HG03025 (cell line): ENCODE measurements at regions not wholly inside any gene's neighbourhood (a gene's known extent, or its start where the extent isn't known, plus 50 kb on each side); places are given as distances from the start of the nearest gene placed in this dataset.
"Not testable (repeated sequence)": the region's sequence is repeated elsewhere in the genome, so short reads cannot be mapped to it uniquely, and the experiment has no call there.

Source experiments
- ATAC-seq: cut with Tn5 transposase; IDR thresholded peaks from one replicate; pipeline ENCODE4 v1.9.1; 2021; ENCODE audit warnings: mild to moderate bottlenecking, moderate library complexity; ENCODE audit not compliant: unreplicated experiment, low FRiP score

DNA sequence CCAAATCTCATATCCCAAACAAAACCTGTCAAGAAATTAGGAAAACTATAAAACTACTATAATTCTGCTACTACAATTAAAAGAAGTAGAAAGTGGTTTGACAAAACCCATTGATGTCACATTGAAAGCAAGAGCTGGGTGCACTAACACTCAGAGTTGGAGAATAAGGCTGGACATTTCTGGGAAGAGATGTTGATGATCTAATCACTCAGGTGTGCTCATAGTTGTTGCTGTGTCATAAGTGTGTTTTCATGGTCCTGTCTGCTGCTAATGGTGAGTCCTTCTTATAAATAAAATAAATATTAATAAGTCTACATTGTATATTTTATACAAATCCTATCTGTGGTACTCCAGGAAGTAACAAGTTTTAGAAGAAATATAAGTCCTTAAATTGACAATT, 168.2 kb upstream of the LRP1B start:
- no peak for ATAC-seq

DNA sequence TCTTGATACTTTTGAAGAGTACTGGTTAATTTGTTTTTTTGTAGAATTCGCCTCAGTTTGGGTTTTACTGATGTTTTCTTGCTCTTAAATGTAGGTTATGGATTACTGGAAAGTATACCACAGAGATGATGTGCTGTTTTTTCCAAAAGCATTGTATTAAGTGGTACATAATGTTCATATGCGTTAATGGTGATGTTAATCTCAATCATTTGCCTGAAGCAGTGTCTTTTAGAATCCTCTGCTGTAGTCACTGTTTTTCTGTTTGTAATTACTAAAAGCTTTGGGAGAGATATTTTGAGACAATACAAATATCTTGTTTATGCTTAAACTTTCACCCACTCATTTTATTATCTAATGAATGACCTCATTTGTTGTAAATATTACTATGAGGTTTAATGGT, 163.4 kb upstream of the LRP1B start:
- no peak for ATAC-seq

DNA sequence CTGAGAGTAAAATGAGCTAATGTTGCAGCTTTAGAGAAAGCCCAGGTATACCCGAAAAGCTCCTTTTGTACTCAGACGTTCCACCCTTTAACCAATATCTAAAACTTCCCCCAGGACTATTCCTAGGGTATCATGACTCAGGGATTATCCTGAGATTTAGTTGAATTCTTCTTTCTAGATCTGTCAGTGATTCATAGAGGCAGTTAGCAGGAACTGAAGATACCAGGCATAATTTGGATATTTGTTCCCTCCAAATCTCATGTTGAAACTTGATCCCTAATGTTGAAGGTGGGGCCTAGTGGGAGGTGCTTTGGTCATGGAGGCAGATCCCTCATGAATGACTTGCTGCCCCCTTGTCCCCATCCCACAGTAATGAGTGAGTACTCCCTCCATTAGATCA, 161.2 kb upstream of the LRP1B start:
- ATAC-seq: no peak

DNA sequence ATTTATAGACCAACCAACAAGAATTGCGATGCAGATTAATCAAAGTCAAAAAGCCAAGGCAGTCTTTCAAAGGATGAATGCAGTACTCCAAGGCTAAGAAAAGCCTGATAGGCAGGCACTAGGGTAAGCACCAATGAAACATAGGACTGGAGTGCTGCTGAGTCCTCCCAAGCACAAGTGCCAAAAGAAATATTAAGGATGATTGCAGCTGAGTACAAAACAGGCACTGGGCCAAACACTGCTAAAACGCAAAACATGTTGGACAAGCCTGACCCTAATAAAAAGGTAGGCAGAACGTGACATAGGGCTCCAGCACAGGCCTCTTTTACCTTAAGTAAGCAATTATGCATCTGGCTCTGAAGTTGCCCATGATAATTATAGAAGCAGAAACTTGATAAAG, 160.1 kb upstream of the LRP1B start:
- no peak for ATAC-seq

DNA sequence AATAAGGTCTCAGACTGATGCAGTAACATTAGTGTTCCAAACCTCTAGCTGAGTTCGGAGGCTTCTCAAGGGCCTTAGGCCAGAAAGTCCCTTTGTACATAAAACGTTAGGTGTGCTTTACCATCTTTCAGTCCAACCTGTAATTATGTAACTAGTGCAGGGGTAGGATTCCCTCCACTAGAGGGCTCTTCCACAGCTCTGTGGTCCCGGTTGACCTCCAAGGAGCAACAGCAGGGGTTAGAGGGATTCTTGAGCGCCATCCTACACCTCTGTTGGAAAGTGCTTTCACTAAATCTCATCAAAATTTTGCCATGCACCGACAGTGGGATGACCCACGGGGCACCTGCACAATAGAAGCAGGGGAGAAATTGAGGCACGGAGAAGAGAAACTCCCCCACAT, 155.8 kb upstream of the LRP1B start:
- ATAC-seq: no peak

DNA sequence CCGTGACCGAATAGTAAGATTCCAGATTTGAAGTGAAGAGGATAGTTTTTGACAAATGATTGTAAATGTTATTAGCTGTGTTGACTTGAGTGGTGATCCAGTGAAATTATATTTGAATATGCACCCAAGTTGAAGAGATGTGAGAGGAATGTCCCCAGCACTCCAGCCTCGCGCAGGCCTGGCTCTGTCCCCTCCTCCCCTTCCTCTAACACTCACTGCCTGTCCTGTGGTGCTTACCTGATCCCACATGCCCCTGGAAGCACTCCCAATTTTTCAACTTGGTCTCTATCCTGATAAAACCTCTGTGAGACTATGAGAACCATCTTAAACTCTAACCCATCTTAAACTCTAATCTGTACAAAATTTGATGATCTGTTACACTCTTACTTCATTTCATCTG, 154.7 kb upstream of the LRP1B start:
- no peak for ATAC-seq

DNA sequence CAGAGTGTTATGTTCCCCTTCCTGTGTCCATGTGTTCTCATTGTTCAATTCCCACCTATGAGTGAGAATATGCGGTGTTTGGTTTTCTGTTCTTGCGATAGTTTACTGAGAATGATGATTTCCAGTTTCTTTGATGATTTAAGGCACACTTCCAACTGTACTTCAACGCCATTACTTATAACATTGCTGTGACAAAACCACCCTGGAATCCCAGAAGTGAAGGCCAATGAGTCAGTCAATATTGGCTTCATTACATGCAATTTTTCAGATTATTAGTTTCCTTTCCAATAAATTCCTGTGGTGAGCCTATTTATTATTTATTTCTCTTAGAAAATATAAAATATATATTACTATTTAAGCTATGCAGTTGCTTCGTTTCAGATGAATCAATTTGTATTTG, 153.5 kb upstream of the LRP1B start:
- ATAC-seq: not testable (repeated sequence)

DNA sequence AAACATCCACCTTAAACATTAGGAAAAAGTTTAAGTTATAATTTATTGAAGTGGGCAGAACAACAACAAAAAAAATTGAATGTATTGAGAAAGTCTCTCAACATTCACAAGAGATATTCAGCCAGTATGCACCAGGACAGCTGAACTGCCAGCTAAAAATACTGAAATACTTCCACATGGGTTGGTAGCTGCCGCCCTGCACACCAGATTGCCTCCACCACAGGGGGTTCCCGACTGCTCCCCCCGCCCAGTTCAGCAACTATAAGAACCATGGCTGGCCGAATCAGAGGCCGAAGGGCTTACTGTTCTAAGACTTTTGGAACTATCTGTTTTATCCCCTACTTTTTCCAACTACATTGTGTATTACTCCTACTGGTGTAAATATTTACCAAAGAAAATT, 150.0 kb upstream of the LRP1B start:
- no peak for ATAC-seq

DNA sequence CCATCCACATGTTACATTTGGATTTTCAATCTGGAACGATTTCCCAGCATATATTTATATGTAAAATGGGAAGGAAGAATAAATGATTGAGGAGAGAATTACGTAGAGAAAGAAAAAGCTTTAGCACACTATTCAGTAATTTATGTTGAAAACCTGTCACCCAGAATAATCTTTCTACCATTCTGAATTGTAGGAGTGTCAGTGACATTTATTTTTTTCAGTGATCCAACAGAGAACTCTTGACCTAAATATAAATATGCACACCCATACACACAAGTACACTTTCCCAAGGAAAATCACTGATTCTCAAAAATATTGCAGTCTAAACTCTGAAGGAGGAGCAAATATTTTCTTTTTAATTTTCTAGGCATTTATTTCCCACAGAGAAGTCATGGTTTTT, 140.2 kb upstream of the LRP1B start:
- no peak for ATAC-seq

DNA sequence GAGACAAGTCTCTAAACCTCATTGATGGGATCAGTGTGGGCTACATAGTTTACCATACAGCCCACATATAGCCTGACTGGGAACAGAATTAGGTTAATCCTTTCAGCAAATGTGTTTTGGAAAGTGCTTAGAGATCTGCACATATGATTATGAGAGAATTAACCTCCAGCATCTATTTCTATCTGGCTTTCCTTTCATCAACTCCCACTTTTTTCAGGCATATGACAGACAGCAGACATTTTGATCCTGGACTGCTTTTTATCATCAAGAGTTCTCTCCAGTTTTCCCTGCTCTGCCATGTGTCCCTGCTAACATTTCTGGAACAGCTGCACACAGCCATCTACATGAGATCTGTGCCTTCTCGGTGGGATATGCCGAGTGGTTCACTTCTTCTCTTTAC, 139.5 kb upstream of the LRP1B start:
- ATAC-seq: no peak

DNA sequence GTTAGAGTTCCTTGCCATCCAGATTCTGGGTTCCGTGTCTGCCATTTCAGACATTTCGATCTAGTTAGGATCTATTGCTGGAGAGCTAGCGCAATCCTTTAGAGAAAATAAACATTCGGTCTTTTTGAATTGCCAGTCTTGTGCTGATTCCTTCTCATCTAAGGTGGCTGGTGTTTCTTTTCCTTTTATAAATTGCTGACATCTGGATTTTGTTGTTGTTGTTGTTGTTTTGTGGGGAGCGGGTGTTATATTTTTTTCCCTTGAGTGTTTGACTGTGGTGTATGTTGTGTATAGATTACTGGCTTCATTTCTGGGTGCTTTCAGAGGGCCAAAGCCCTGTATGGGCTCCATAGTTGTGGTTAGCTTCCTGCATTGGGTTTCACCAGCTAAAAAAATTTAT, 128.5 kb upstream of the LRP1B start:
- no peak for ATAC-seq

DNA sequence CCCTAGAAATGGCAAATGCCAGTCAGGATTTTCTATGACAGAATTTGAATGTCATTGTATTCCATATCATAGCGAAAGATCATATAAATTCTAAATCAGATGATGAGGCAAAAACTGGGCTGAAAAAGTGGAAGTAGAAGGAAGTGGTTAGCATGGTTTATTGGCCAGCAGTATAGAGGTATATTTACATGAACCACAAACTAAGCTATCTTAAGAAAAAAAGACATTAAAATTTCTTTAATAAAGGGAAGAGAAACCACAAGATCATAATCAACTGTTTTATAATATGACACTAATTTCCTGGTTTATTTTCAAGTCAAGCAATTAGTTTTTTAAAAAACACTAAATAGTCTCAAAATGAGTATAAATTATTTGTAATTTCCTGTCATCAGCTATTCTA, 123.2 kb upstream of the LRP1B start:
- ATAC-seq: no peak

DNA sequence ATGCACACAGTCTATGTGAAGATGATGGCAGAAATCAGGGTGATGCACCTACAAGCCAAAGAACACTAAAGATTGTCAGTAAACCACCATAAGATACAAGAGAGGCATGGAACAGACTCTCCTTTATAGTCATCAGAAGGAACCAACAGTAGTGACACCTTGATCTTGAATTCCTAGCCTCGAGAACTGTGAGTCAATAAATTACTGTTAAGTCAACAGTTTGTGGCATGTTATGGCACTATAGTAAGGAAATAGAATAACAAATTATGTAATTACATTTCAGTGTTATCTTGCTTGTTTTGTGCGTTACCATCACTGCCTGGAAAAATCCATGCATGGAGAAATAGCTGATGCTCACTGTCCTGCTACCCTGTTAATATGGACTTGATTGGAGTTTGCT, 110.2 kb upstream of the LRP1B start:
- no peak for ATAC-seq

DNA sequence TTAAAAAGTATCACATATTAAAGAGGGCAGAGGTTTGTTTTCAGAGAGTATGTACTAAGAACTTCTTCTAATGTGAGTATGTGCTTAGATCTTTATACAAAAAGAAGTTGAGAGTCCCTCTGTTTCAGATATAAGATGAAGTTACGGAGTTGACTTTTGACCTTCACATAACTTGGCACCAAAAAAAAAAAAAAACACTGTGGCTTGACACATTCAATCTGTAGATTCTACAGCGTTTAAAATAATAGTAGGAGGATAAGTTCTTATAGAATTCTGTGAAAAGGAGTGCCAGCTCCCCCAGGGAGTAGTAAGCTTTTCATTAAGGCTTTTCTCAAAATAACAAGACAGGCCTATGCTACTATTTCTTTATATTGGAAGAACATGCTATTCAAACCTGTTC, 105.4 kb upstream of the LRP1B start:
- no peak for ATAC-seq

DNA sequence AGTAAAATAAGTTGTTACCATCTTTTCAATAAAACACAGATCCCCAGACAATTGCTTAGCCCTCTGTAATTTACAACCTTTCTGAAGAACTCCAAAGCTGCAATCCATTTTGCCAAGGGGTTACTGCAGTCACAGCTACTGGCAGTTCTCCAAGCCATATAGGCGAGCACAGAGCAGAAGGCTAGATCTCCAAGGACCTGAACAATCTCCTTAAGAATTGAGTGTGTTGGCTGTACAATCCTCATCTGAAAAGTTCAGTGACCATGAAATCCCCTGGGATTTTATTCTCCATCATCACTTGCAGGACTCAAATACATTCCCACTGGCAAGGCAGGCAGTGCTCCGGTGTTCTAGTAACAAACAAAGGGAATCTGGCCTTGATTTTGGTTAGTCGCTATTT, 103.9 kb upstream of the LRP1B start:
- no peak for ATAC-seq

DNA sequence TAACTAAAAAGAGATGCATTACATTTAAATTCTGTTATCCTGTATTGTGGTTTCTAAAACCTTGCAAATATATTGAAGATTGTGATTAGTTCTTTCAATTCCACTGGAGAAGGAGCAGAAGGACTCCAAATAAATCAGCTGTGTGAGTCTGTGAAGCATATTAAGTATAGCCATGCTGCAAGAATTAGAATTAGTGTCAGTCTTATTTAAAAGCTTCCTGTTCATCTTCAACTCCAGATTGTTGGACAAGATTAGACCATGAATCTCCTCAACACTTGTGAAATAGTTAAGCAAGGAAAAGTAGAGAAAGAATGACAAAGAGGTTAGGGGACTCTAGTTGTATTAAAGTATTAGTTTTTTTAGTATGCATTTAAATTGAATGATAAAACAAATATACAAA, 92.5 kb upstream of the LRP1B start:
- ATAC-seq: no peak

DNA sequence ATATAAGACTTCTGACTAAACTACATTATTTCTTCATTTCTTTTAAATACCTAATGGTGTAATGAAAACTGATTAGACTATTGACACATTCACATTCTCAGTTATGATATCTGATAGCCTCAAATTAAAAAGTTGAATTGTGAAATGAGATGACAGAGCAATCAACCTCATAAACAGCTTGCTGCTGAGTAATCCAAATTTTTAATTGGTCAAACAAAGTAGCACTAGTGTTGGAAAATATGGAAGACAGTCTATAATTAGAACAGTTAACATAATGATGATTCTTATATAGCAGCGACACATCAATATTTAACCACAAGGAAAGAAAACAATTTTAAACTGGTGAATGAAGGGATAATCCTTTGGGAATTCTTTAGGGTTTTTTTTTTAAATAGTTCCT, 91.9 kb upstream of the LRP1B start:
- no peak for ATAC-seq

DNA sequence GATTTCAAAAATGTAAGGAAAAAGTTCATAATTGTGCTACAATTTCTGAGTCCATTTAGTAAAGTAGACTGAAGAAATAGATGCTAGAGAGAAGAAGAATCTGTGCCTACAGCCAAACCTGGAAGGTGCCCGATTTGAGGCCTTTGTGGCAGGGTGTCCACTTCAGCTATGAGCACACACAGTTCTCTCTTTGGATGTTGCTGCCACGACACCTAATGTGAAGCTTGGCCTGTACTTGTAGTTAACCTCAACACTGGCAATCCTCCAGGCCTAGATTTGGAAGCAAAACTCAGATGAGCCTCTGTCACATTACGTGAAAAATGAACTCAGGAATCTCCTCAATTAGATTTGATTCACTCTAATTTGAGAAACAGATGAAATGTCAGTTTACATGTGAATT, 90.1 kb upstream of the LRP1B start:
- ATAC-seq: no peak

DNA sequence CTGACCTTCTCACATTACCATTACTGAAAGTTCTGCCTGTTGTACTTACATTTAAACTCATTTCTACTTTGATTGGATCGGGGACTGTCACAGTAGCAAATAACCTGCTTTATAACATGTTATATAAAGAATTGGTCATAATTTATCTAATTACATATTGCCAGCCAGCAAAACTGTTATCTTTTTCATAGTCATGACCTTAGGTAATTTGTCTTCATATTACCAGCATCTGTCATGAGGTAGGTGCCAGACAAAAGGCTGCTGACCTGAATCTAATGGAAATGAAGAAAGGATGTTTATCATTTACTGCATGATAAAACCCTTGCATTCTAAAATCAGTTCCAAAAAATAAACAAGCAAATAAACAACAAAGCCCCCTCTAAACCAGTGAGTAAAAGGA, 89.4 kb upstream of the LRP1B start:
- no peak for ATAC-seq

DNA sequence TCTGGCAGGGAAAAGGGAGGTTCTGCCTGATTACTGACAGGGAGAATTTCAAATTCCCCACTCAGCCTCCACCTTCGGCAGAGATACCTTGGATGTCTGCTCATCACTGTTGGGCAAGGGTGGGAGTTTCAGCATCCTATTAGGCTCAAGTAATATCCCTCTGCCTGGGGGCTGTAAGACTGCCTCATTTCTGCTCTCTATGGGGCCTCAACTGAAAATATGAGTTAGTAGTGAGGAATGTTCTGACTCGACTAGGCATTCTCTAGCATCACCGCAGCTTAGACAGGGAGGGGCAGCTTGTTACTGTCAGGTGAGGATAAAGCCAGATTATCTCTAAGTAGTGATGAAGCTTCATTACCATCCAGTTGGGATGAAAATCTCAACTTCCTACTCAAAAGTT, 87.7 kb upstream of the LRP1B start:
- no peak for ATAC-seq

DNA sequence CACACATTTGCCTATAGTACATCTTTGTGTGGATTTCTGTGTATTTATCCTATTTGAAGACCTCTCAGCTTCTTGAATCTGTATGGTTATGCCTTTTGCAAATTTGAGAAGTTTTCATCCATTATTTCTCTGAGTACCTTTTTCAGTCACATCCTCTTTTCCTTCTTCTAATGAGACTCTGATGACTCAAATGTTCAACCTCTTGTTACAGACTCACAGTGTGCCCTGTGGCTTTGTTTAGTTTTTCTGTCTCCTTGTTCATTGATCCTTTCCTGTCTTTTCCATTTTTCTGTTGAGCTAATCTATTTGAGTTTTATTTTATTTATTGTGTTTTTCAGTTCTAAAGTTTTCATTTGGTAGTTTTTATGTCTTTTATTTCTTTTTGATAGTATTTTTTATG, 87.0 kb upstream of the LRP1B start:
- ATAC-seq: no peak

DNA sequence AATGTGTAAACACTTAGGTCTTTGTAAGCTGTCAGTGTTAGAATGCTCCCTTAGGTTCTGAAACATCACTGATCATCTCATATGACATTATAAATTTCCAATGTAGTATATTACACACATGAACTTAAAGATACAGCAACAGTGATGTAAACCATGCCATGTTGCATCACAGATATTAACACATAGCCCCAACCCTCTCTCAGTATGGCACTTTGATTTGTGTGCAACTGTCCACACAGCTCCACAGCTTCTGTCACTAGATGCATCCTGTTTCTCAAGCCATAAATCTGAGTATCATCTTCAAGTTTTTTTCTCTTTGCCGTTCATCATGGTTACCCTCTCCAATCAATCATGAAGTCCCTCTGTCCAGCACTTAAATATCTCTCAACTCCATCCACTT, 69.2 kb upstream of the LRP1B start:
- no peak for ATAC-seq

DNA sequence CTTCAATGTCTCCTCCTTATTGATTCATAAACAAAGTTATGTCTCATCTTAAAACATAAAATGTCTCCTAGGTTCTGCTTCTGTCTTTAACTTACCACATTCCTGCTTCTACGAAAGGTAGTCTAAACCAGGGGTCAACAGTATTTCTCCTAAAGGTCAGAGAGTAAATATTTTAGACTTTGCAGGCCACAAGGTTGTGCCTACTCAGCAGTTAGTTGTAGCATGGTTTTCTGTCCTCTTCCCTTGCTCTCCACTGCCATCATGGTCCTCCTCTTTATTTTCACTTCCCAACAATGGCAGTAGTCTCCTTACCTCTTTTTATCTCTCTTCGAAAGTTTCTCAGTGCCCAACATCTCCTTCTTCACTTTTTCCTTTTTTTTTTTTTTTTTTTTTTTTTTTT, 68.3 kb upstream of the LRP1B start:
- no peak for ATAC-seq

DNA sequence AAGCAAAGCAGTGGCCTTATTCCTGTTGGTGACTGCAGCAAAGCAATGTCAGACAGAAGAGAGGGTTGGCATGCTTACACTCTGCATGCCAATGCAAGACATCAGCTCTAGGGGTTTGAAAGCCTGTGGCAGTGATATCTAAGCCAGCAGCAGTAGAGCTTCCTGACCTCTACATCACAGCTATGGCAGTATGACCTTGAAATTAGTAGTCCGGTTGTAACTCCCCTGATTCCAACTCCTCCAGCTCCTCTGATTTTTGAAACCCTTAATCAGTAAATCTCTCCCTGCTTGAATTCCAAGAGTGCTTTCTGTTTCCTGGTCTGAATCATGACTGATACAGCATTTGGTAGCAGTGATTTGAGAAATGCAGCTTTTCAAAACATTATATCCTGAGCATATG, 60.0 kb upstream of the LRP1B start:
- ATAC-seq: no peak
